ENCODE measurements at regions not wholly inside any gene's neighbourhood (a gene's known extent, or its start where the extent isn't known, plus 50 kb on each side); places are given as distances from the start of the nearest gene placed in this dataset.

- TF ChIP-seq POLR2AphosphoS5 (IDR thresholded peaks at IDR 0.05) (no peak), POLR2A (IDR thresholded peaks at IDR 0.05) (no peak)
Measured at GRCh38 chr13:67855741-67856238, 625.7 kb upstream of the PCDH9 start.

All from spleen (tissue), 3 donors.